ENCODE measurements at regions not wholly inside any gene's neighbourhood (a gene's known extent, or its start where the extent isn't known, plus 50 kb on each side); places are given as distances from the start of the nearest gene placed in this dataset.

DNA sequence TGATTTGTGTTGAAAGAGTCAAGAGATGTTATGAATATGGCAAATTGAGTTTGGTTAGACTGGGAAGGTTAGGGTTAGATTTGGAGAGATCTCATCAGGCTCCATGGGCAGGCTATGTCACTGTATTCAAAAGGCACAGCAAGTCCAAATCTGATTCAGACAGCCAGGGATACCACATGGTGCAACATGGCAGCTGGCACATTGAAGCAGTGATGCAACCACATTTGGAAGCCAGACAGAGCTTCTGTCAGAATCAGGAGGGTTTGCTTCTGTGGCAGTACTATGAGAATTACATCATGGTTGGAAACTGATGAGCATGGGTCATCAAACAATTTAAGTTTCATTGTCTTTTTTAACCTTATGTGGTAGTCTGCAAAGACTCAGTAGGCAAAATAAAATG, 772.2 kb downstream of the SUCLG1 start:
- TF ChIP-seq, protein P1, sequence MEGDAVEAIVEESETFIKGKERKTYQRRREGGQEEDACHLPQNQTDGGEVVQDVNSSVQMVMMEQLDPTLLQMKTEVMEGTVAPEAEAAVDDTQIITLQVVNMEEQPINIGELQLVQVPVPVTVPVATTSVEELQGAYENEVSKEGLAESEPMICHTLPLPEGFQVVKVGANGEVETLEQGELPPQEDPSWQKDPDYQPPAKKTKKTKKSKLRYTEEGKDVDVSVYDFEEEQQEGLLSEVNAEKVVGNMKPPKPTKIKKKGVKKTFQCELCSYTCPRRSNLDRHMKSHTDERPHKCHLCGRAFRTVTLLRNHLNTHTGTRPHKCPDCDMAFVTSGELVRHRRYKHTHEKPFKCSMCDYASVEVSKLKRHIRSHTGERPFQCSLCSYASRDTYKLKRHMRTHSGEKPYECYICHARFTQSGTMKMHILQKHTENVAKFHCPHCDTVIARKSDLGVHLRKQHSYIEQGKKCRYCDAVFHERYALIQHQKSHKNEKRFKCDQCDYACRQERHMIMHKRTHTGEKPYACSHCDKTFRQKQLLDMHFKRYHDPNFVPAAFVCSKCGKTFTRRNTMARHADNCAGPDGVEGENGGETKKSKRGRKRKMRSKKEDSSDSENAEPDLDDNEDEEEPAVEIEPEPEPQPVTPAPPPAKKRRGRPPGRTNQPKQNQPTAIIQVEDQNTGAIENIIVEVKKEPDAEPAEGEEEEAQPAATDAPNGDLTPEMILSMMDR (conservative IDR thresholded peaks at IDR 0.05; ENCODE audit: low read depth, low read length), result no peak
- no peak for DNase-seq (ENCODE audit: low read depth)
- no peak overlapping the region for H3K4me3 ChIP-seq (ENCODE audit: low read length)

DNA sequence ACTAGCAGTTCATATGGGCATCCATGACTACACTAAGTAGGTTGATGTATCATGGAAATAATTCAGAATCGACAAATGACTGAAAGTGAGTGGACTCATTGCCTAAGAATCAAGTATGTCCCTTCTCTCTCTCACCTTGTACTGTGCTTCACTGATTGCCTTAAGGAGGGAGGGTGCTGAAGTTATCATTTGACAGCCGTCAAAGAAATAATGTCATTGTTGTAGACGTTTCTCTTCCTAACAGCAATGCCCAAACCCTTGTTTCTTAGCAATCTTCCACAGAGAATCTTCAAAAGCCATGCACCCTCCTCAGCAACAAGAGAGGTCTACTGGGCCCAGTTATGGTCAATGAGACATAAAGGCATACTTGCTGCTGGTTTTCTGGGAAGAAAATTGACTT, 785.0 kb downstream of the SUCLG1 start:
- no peak for DNase-seq (ENCODE audit: low read depth)
- TF ChIP-seq, protein P1 (conservative IDR thresholded peaks at IDR 0.05; ENCODE audit: low read depth, low read length), result no peak

DNA sequence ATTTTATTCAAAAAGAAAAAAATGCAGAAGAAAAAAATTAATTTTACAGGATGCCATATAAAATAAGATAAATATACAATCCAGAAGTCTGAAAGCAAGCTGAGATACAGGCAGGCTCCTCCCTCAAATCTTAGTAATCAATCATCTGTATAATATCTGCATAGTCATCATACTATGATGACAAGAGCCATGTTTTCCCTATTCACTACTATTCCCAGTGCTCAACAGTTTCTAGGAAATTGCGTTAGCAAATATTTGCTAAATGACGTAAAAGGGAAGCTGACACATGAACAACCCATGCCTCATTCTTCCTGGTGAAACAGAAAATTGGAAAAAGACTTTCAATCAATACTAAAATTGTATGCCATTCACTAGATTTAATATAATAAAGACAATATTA, 793.2 kb downstream of the SUCLG1 start:
- no peak for DNase-seq (ENCODE audit: low read depth)
- TF ChIP-seq, protein P1 (conservative IDR thresholded peaks at IDR 0.05; ENCODE audit: low read depth, low read length), result no peak
- no peak overlapping the region for H3K4me3 ChIP-seq (ENCODE audit: low read length)

More for the DNA sequence above, 785.0 kb downstream of the SUCLG1 start:
- H3K4me3 ChIP-seq (ENCODE audit: low read length), result no peak overlapping the region

DNA sequence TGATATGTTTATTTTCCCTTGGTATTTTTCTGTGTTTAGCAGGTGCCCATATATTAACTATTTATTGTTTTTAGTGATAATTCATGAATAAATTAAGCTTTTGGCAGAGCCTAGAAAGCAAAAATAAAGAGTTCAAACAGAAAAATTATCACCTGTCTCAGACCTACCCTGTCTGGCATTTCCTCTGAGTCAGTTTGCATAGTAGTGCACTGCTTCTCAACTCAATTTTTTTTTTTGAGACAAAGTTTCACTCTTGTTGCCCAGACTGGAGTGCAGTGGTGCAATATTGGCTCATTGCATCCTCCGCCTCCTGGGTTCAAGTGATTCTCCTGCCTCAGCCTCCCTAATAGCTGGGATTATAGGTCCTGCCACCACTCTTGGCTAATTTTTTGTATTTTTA, 793.9 kb downstream of the SUCLG1 start:
- no peak for DNase-seq (ENCODE audit: low read depth)
- no peak overlapping the region for H3K4me3 ChIP-seq (ENCODE audit: low read length)
- TF ChIP-seq, protein P1 (conservative IDR thresholded peaks at IDR 0.05; ENCODE audit: low read depth, low read length), result no peak

DNA sequence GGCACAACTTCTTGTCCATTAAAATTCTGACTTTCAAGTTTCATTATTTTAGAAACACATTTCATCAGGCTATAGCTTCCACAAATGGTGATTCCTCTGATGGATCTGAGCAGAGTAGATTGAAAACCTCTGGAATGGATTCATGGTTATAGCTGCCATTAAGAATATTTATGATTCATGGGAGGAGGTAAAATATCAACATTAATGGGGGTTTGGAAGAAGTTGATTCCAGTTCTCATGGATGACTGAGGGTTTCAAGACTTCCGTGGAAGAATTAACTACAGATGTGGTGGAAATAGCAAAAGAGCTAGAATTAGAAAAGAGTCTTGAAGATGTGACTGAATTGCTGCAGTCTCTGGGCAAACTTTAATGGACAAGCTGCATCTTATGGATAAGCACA, 797.4 kb downstream of the SUCLG1 start:
- DNase-seq (ENCODE audit: low read depth), result no peak
- TF ChIP-seq, protein P1 (conservative IDR thresholded peaks at IDR 0.05; ENCODE audit: low read depth, low read length), result no peak

DNA sequence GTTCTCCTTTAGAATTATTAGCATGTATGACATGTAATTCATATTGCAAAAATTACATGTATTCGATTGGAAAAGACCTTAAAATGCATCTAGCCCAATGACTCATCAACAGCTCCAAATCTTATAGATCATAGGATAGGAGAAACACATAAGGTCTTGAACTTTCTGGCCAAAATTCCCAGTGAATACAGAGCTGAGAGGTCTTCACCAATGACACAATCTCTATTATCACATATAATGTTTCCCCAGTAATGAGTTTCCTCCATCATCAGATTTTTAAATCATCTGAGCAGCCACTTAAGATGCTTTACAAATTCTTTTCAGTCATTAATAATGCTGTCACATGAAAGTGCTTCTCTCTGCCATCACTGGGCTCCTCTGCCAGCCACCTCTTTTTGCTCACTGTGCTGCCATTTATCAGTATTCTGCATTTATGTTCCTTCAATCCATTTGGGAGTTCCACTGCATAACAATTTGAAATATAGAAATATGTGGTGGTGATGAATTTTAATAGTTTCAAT, 804.9 kb downstream of the SUCLG1 start:
- TF ChIP-seq, protein P1 (conservative IDR thresholded peaks at IDR 0.05; ENCODE audit: low read depth, low read length), result no peak
- H3K4me3 ChIP-seq (ENCODE audit: low read length), result no peak overlapping the region
- DNase-seq (ENCODE audit: low read depth), result no peak

More for the DNA sequence above, 797.4 kb downstream of the SUCLG1 start:
- H3K4me3 ChIP-seq (ENCODE audit: low read length), result no peak overlapping the region

DNA sequence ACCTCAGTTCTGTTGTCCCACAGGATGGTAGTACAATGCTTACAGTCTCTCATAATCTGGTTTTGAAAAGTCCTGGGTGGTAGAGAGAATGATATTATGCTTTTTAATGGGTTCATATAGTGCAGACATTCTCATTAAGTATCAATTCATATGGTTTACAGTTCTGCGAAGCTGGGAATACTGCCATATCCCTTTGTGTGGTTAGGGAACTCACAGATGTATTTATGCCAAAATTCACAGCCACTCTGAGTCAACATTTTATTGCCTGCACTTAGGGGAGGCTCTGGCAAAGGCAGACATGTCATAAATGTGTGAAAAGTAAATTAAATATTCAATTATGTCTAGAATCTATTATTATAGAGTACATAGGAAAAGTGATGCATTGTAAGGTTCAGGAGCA, 808.2 kb downstream of the SUCLG1 start:
- TF ChIP-seq, protein P1 (conservative IDR thresholded peaks at IDR 0.05; ENCODE audit: low read depth, low read length), result no peak
- H3K4me3 ChIP-seq (ENCODE audit: low read length), result no peak overlapping the region
- no peak for DNase-seq (ENCODE audit: low read depth)
